OCI-LY1 (cell line): ENCODE measurements at regions not wholly inside any gene's neighbourhood (a gene's known extent, or its start where the extent isn't known, plus 50 kb on each side); places are given as distances from the start of the nearest gene placed in this dataset.
"Not testable (repeated sequence)": the region's sequence is repeated elsewhere in the genome, so short reads cannot be mapped to it uniquely, and the experiment has no call there.

ENCODE experiments used
- H2AFZ ChIP-seq: fragments of 200-600 bp; sonication (generic), shearing (Covaris generic); 2 replicates; pipeline ENCODE4 v1.6.0; 2014; ENCODE audit warnings: antibody characterized with exemption, mild to moderate bottlenecking, low read length
- H3F3A ChIP-seq: fragments of 200-600 bp; sonication (generic), shearing (Covaris generic); 2 replicates; pipeline ENCODE4 v1.6.0; 2014; ENCODE audit warnings: mild to moderate bottlenecking, antibody characterized with exemption, low read length, moderate library complexity; ENCODE audit not compliant: insufficient read depth
- H3K27ac ChIP-seq: fragments of 200-600 bp; sonication (generic); 2 replicates; pipeline ENCODE4 v1.5.1; 2014; ENCODE audit warnings: low read length, mixed run types, mild to moderate bottlenecking, low read depth; ENCODE audit not compliant: poor library complexity, severe bottlenecking
- H3K27me3 ChIP-seq: fragments of 200-600 bp; sonication (generic); 2 replicates; pipeline ENCODE4 v1.6.0; 2014; ENCODE audit warnings: antibody characterized with exemption, mild to moderate bottlenecking, low read length, moderate library complexity; ENCODE audit not compliant: insufficient read depth
- H3K36me3 ChIP-seq: fragments of 200-600 bp; sonication (generic); 2 replicates; pipeline ENCODE4 v1.6.1; 2014; ENCODE audit warnings: mild to moderate bottlenecking, antibody characterized with exemption, low read length, moderate library complexity, mixed read lengths; ENCODE audit not compliant: insufficient read depth
- H3K4me1 ChIP-seq: fragments of 200-600 bp; sonication (generic); 2 replicates; pipeline ENCODE4 v1.5.1; 2014; ENCODE audit warnings: mild to moderate bottlenecking, low read length, moderate library complexity; ENCODE audit not compliant: insufficient read depth, severe bottlenecking
- H3K4me2 ChIP-seq: fragments of 200-600 bp; sonication (generic), shearing (Covaris generic); 2 replicates; pipeline ENCODE4 v1.6.1; 2014; ENCODE audit warnings: low read length
- H3K4me3 ChIP-seq: fragments of 200-600 bp; sonication (generic); 2 replicates; pipeline ENCODE4 v1.5.1; 2014; ENCODE audit warnings: low read length, low read depth, mild to moderate bottlenecking, mixed read lengths; ENCODE audit not compliant: poor library complexity, severe bottlenecking
- H3K79me2 ChIP-seq: fragments of 200-600 bp; shearing (Covaris generic); 2 replicates; pipeline ENCODE4 v1.6.1; 2016; ENCODE audit warnings: mixed run types, low read length, mixed read lengths; ENCODE audit not compliant: insufficient read depth
- H3K9ac ChIP-seq: fragments of 200-600 bp; sonication (generic), shearing (Covaris generic); 2 replicates; pipeline ENCODE4 v1.6.1; 2014; ENCODE audit warnings: mild to moderate bottlenecking, low read length, mixed read lengths
- H3K9me2 ChIP-seq: fragments of 200-600 bp; sonication (generic), shearing (Covaris generic); 2 replicates; pipeline ENCODE4 v1.6.1; 2014; ENCODE audit warnings: low read depth, mild to moderate bottlenecking, low read length, mixed read lengths
- H3K9me3 ChIP-seq: fragments of 200-600 bp; shearing (Covaris generic); 2 replicates; pipeline ENCODE4 v1.6.1; 2014; ENCODE audit warnings: low read length, mixed read lengths
- H4K20me1 ChIP-seq: fragments of 200-600 bp; sonication (generic), shearing (Covaris generic); 2 replicates; pipeline ENCODE4 v1.6.0; 2016; ENCODE audit warnings: mild to moderate bottlenecking, low read length; ENCODE audit not compliant: insufficient read depth
- CTCF ChIP-seq: fragments of 200-600 bp; sonication (generic), shearing (Covaris generic); IDR thresholded peaks from 2 replicates; pipeline ENCODE4 v1.5.1; 2017; ENCODE audit warnings: mild to moderate bottlenecking, antibody characterized with exemption, low read length, moderate library complexity, mixed read lengths
- EZH2 ChIP-seq: fragments of 200-600 bp; sonication (generic), shearing (Covaris generic); IDR thresholded peaks from 2 replicates; pipeline ENCODE4 v1.8.0; 2017; ENCODE audit warnings: borderline replicate concordance, mixed run types, mild to moderate bottlenecking, antibody characterized with exemption, low read length, moderate library complexity, mixed read lengths

- Histone ChIP-seq H3F3A (no peaks in the 10 kb centered on the region), H3K9ac (no peak overlapping the region), H3K27me3 (no peaks in the 10 kb centered on the region), H3K36me3 (no peaks in the 10 kb centered on the region), H3K4me3 (no peak overlapping the region), H3K27ac (no peak overlapping the region), H3K4me1 (no peaks in the 10 kb centered on the region), H2AFZ (no peak overlapping the region), H3K9me3 (no peaks in the 10 kb centered on the region), H3K9me2 (no peaks in the 10 kb centered on the region), H3K79me2 (no peaks in the 10 kb centered on the region), H3K4me2 (no peak overlapping the region), H4K20me1 (no peaks in the 10 kb centered on the region)
- TF ChIP-seq EZH2, result no peak
These were observed 183.4 kb downstream of the ALDH8A1 start for GRCh38 chr6:134766497-134766896.

GRCh38 chr6:134764741-134765140 lies 185.2 kb downstream of the ALDH8A1 start:
- no peak overlapping the region for H3K27ac ChIP-seq
- H3K4me3 ChIP-seq, result no peak overlapping the region
- no peak overlapping the region for H2AFZ ChIP-seq
- no peaks in the 10 kb centered on the region for H3K9me3 ChIP-seq
- no peaks in the 10 kb centered on the region for H3K79me2 ChIP-seq
- no peaks in the 10 kb centered on the region for H3K9me2 ChIP-seq
- H3K9ac ChIP-seq, result no peak overlapping the region
- TF ChIP-seq CTCF (no peak), EZH2 (no peak)
- H4K20me1 ChIP-seq, result no peaks in the 10 kb centered on the region
- no peaks in the 10 kb centered on the region; the same call in 1 of the 2 replicates for H3K27me3 ChIP-seq
- no peaks in the 10 kb centered on the region for H3K4me1 ChIP-seq
- H3K36me3 ChIP-seq, result no peaks in the 10 kb centered on the region
- H3K4me2 ChIP-seq, result no peak overlapping the region
- no peaks in the 10 kb centered on the region for H3F3A ChIP-seq

GRCh38 chr6:134763575-134763974 lies 186.3 kb downstream of the ALDH8A1 start:
- not testable (repeated sequence) for H3K4me2 ChIP-seq, H3K4me1 ChIP-seq

GRCh38 chr6:134758621-134759020 lies 191.3 kb downstream of the ALDH8A1 start:
- Histone ChIP-seq H3K4me3 (no peak overlapping the region), H3K4me2 (no peak overlapping the region), H3K27ac (no peak overlapping the region), H3K9ac (no peak overlapping the region), H3K36me3 (no peaks in the 10 kb centered on the region), H3K27me3 (no peaks in the 10 kb centered on the region; the same call in 1 of the 2 replicates), H3K79me2 (no peaks in the 10 kb centered on the region), H2AFZ (no peak overlapping the region), H3K9me3 (no peaks in the 10 kb centered on the region), H3K9me2 (no peaks in the 10 kb centered on the region), H4K20me1 (no peaks in the 10 kb centered on the region), H3F3A (no peaks in the 10 kb centered on the region), H3K4me1 (no peaks in the 10 kb centered on the region)
- TF ChIP-seq EZH2 (no peak), CTCF (no peak)

More at GRCh38 chr6:134763575-134763974, 186.3 kb downstream of the ALDH8A1 start:
- H3K9me3 ChIP-seq, H3K9ac ChIP-seq, H4K20me1 ChIP-seq, H3K9me2 ChIP-seq, H2AFZ ChIP-seq, H3K79me2 ChIP-seq, H3K36me3 ChIP-seq, H3F3A ChIP-seq, H3K27ac ChIP-seq, H3K4me3 ChIP-seq, H3K27me3 ChIP-seq: not testable (repeated sequence)
